ENCODE measurements at regions not wholly inside any gene's neighbourhood (a gene's known extent, or its start where the extent isn't known, plus 50 kb on each side); places are given as distances from the start of the nearest gene placed in this dataset.

DNA sequence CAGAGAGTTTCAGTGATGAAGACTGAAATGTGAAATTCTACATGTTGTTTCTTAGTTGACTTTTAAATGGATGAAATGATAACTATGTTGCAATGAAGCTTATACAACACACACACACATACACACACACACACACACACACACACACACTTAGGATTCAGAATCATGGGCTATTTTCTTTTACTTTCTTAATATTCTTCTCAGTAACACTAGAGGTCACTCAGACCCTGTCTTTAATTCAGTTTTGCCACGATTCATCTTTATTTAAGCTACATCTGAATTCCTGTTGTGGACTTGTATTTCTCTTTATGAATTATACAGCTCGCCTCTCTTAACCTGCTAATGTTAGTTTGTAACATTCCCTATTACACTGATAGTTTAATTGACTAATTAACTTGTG, 109.6 kb upstream of the GOT2 start:
- no peaks in the 10 kb centered on the region for H3K79me2 ChIP-seq
- H3K4me3 ChIP-seq: no peak overlapping the region
- peak; percentile 18 for DNase-seq (ENCODE audit: low spot score)
- H3K27me3 ChIP-seq: no peaks in the 10 kb centered on the region
- no peaks in the 10 kb centered on the region for H3K36me3 ChIP-seq (replicated peaks; ENCODE audit: insufficient read depth, low read depth)
- no peak overlapping the region for H3K4me2 ChIP-seq
- no peaks in the 10 kb centered on the region for H3K9me3 ChIP-seq (ENCODE audit: low read depth)
- no peaks in the 10 kb centered on the region for H4K20me1 ChIP-seq (ENCODE audit: insufficient read depth, poor library complexity, severe bottlenecking)
- H3K9me2 ChIP-seq (replicated peaks; ENCODE audit: insufficient read depth): no peaks in the 10 kb centered on the region
- 43% methylated on average over 2 of the region's 2 CpGs for WGBS (ENCODE audit: low lambda C conversion rate, missing lambda C conversion rate)
- H2AFZ ChIP-seq: no peak overlapping the region
- H3K4me1 ChIP-seq (ENCODE audit: insufficient read depth): no peaks in the 10 kb centered on the region
- TF ChIP-seq, protein P1, sequence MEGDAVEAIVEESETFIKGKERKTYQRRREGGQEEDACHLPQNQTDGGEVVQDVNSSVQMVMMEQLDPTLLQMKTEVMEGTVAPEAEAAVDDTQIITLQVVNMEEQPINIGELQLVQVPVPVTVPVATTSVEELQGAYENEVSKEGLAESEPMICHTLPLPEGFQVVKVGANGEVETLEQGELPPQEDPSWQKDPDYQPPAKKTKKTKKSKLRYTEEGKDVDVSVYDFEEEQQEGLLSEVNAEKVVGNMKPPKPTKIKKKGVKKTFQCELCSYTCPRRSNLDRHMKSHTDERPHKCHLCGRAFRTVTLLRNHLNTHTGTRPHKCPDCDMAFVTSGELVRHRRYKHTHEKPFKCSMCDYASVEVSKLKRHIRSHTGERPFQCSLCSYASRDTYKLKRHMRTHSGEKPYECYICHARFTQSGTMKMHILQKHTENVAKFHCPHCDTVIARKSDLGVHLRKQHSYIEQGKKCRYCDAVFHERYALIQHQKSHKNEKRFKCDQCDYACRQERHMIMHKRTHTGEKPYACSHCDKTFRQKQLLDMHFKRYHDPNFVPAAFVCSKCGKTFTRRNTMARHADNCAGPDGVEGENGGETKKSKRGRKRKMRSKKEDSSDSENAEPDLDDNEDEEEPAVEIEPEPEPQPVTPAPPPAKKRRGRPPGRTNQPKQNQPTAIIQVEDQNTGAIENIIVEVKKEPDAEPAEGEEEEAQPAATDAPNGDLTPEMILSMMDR (IDR thresholded peaks at IDR 0.05; ENCODE audit: poor library complexity): peak; percentile 52
- TF ChIP-seq EZH2phosphoT487 (IDR thresholded peaks at IDR 0.05; ENCODE audit: low read depth, severe bottlenecking, unreplicated experiment) (no peak), EZH2 (IDR thresholded peaks at IDR 0.05; ENCODE audit: borderline replicate concordance) (no peak)
- H3K27ac ChIP-seq: no peak overlapping the region

DNA sequence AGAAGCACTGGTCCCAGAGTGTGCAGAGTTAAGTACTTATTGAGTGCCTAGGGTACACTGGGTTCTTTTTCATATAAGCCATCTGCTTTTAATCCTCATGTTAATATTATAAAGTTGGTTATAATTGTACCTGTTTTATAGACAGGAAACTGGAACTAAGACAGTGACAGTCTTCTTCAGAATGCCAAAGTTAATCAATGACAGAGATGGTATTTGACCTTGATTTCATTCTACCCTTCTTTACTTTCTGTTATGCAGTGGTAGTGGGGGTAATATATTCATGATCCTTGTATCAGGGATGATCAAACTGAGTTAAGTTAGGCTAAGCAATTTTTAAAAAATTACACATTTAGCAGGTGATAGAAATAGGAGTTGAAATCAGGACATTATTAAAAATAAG, 108.6 kb upstream of the GOT2 start:
- no peaks in the 10 kb centered on the region for H3K9me2 ChIP-seq (replicated peaks; ENCODE audit: insufficient read depth)
- no peaks in the 10 kb centered on the region for H3K27me3 ChIP-seq
- H4K20me1 ChIP-seq (ENCODE audit: insufficient read depth, poor library complexity, severe bottlenecking): no peaks in the 10 kb centered on the region
- H3K4me1 ChIP-seq (ENCODE audit: insufficient read depth): no peaks in the 10 kb centered on the region
- no peak for TF ChIP-seq EZH2phosphoT487 (IDR thresholded peaks at IDR 0.05; ENCODE audit: low read depth, severe bottlenecking, unreplicated experiment)
- TF ChIP-seq EZH2 (IDR thresholded peaks at IDR 0.05; ENCODE audit: borderline replicate concordance): no peak
- TF ChIP-seq, protein P1 (IDR thresholded peaks at IDR 0.05; ENCODE audit: poor library complexity): no peak
- H3K27ac ChIP-seq: no peak overlapping the region
- no peaks in the 10 kb centered on the region for H3K36me3 ChIP-seq (replicated peaks; ENCODE audit: insufficient read depth, low read depth)
- no peak overlapping the region for H2AFZ ChIP-seq
- H3K79me2 ChIP-seq: no peaks in the 10 kb centered on the region
- no peak overlapping the region for H3K4me2 ChIP-seq
- no peaks in the 10 kb centered on the region for H3K9me3 ChIP-seq (ENCODE audit: low read depth)
- DNase-seq (ENCODE audit: low spot score): no peak
- no peak overlapping the region for H3K4me3 ChIP-seq

DNA sequence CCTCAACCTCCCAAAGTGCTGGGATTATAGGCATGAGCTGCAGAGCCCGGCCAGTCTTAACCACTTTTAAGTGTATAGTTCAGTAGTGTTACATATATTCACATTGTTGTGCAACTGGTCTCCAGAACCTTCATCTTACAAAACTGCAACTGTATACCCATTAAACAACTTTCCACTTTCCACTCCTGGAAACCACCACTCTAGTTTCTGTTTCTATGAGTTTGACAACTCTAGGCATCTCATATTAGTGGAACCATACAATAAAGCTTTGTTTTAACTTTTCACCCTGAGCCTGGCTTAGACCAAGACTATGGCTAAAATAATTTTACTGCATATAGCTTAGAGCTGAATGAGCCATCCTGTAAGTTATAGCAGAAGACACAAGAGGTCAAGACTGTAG, 108.0 kb upstream of the GOT2 start:
- no peak for TF ChIP-seq EZH2 (IDR thresholded peaks at IDR 0.05; ENCODE audit: borderline replicate concordance)
- TF ChIP-seq EZH2phosphoT487 (IDR thresholded peaks at IDR 0.05; ENCODE audit: low read depth, severe bottlenecking, unreplicated experiment): no peak
- TF ChIP-seq, protein P1 (IDR thresholded peaks at IDR 0.05; ENCODE audit: poor library complexity): no peak
- Histone ChIP-seq H3K9me2 (replicated peaks; ENCODE audit: insufficient read depth) (no peaks in the 10 kb centered on the region), H3K27me3 (no peaks in the 10 kb centered on the region), H2AFZ (no peak overlapping the region), H3K36me3 (replicated peaks; ENCODE audit: insufficient read depth, low read depth) (no peaks in the 10 kb centered on the region), H3K27ac (no peak overlapping the region), H3K4me3 (no peak overlapping the region), H3K9me3 (ENCODE audit: low read depth) (no peaks in the 10 kb centered on the region), H3K79me2 (no peaks in the 10 kb centered on the region), H4K20me1 (ENCODE audit: insufficient read depth, poor library complexity, severe bottlenecking) (no peaks in the 10 kb centered on the region), H3K4me2 (no peak overlapping the region), H3K4me1 (ENCODE audit: insufficient read depth) (no peaks in the 10 kb centered on the region)
- no peak for DNase-seq (ENCODE audit: low spot score)
- 90% methylated on average over 1 of the region's 1 CpG for WGBS (ENCODE audit: low lambda C conversion rate, missing lambda C conversion rate)

DNA sequence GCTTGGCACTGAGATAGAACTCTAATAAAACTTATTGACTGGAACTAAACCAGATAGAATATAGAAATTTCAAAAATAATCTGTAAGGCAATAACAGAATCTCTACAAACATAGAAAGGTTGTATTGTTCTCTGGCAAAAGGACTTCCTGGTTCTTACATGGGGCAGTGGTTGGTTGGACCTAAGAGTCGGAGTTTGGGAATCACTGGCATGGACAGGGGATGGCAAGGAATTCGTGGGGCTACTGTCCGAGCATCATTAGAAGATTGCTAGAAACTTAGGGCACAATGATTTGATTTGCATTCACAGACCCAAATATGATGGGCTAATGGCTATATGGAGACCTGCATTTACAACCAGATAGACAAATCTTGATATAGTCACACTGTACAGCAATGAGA, 103.8 kb upstream of the GOT2 start:
- Histone ChIP-seq H3K4me2 (no peak overlapping the region), H3K79me2 (no peaks in the 10 kb centered on the region), H3K4me3 (no peak overlapping the region), H3K27ac (no peak overlapping the region), H3K4me1 (ENCODE audit: insufficient read depth) (no peaks in the 10 kb centered on the region), H3K27me3 (no peaks in the 10 kb centered on the region), H4K20me1 (ENCODE audit: insufficient read depth, poor library complexity, severe bottlenecking) (no peaks in the 10 kb centered on the region), H3K9me3 (ENCODE audit: low read depth) (no peaks in the 10 kb centered on the region), H2AFZ (no peak overlapping the region), H3K9me2 (replicated peaks; ENCODE audit: insufficient read depth) (no peaks in the 10 kb centered on the region), H3K36me3 (replicated peaks; ENCODE audit: insufficient read depth, low read depth) (no peaks in the 10 kb centered on the region)
- TF ChIP-seq, protein P1 (IDR thresholded peaks at IDR 0.05; ENCODE audit: poor library complexity): no peak
- TF ChIP-seq EZH2phosphoT487 (IDR thresholded peaks at IDR 0.05; ENCODE audit: low read depth, severe bottlenecking, unreplicated experiment) (no peak), EZH2 (IDR thresholded peaks at IDR 0.05; ENCODE audit: borderline replicate concordance) (no peak)
- no peak for DNase-seq (ENCODE audit: low spot score)
- 86% methylated on average over 3 of the region's 3 CpGs for WGBS (ENCODE audit: low lambda C conversion rate, missing lambda C conversion rate)

Measured in hepatocyte (in vitro differentiated cells).